Calu3 (cell line): ENCODE measurements at regions not wholly inside any gene's neighbourhood (a gene's known extent, or its start where the extent isn't known, plus 50 kb on each side); places are given as distances from the start of the nearest gene placed in this dataset.

Source experiments
- BruUV-seq: library from RNA; stranded (reverse); fragments of 400-500 nt; replicated peaks from 2 replicates; lab custom pipeline; 2021; lab: Mats Ljungman, UMichigan
- CTCF ChIA-PET: fragments of 300-600 bp; sonication (Branson Sonifier 250); formaldehyde crosslinking; loops from one replicate; lab custom pipeline; 2022; ENCODE audit warnings: antibody characterized with exemption; lab: Charles Lee
- DNase-seq: peaks from one replicate; pipeline ENCODE4 v3.0.0; 2022
- H3K27ac Mint-ChIP-seq: one replicate; pipeline ENCODE4 v1.8.0; 2022; ENCODE audit warnings: mixed read lengths; ENCODE audit not compliant: unreplicated experiment
- H3K27me3 Mint-ChIP-seq: one replicate; pipeline ENCODE4 v1.8.0; 2022; ENCODE audit warnings: mixed read lengths; ENCODE audit not compliant: unreplicated experiment
- H3K36me3 Mint-ChIP-seq: one replicate; pipeline ENCODE4 v1.8.0; 2022; ENCODE audit warnings: mild to moderate bottlenecking, moderate library complexity, mixed read lengths; ENCODE audit not compliant: insufficient read depth, unreplicated experiment
- H3K4me1 Mint-ChIP-seq: one replicate; pipeline ENCODE4 v1.8.0; 2022; ENCODE audit warnings: mild to moderate bottlenecking, low read depth, mixed read lengths; ENCODE audit not compliant: unreplicated experiment
- H3K4me3 Mint-ChIP-seq: one replicate; pipeline ENCODE4 v1.8.0; 2022; ENCODE audit warnings: mild to moderate bottlenecking, low read depth, moderate library complexity, mixed read lengths; ENCODE audit not compliant: unreplicated experiment
- H3K9me3 Mint-ChIP-seq: one replicate; pipeline ENCODE4 v1.8.0; 2022; ENCODE audit warnings: low read depth, mixed read lengths; ENCODE audit not compliant: unreplicated experiment
- intact Hi-C: fragments of 100-400 bp; cut with micrococcal nuclease; formaldehyde crosslinking; loops from one replicate; pipeline ENCODE4 v1.10.0; 2022; ENCODE audit not compliant: unreplicated experiment
- TF ChIP-seq, protein P1 (sequence below): fragments of 200-600 bp; IDR thresholded peaks from one replicate; pipeline ENCODE4 v1.8.0; 2022; ENCODE audit warnings: antibody characterized with exemption; ENCODE audit not compliant: unreplicated experiment

DNA sequence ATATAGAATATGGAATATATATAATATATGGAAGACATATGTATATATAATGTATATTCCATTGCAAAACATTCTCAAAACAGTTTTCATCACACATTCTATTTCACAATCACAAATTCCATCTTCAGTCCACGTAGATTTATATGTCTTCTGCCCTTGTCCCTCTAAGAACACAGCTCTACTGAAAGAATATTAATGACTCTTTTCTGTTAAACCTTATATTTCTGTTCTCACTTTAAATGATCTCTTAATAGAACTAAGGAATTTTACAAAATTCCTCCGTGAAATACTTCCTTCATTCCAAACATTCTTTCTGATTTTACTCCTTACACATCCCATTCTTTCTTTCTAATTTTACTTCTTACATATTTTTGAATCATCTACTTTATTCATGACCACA lies 1043.1 kb upstream of the PABPC4L start:
- Mint-ChIP-seq H3K9me3 (no peaks in the 10 kb centered on the region), H3K27me3 (no peaks in the 10 kb centered on the region), H3K27ac (no peak overlapping the region), H3K4me1 (no peaks in the 10 kb centered on the region), H3K4me3 (no peak overlapping the region), H3K36me3 (no peaks in the 10 kb centered on the region)
- no TSS peak for BruUV-seq
- intact Hi-C loops, result no loop called here
- CTCF ChIA-PET, result no interaction called here
- TF ChIP-seq, protein P1, sequence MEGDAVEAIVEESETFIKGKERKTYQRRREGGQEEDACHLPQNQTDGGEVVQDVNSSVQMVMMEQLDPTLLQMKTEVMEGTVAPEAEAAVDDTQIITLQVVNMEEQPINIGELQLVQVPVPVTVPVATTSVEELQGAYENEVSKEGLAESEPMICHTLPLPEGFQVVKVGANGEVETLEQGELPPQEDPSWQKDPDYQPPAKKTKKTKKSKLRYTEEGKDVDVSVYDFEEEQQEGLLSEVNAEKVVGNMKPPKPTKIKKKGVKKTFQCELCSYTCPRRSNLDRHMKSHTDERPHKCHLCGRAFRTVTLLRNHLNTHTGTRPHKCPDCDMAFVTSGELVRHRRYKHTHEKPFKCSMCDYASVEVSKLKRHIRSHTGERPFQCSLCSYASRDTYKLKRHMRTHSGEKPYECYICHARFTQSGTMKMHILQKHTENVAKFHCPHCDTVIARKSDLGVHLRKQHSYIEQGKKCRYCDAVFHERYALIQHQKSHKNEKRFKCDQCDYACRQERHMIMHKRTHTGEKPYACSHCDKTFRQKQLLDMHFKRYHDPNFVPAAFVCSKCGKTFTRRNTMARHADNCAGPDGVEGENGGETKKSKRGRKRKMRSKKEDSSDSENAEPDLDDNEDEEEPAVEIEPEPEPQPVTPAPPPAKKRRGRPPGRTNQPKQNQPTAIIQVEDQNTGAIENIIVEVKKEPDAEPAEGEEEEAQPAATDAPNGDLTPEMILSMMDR, result no peak
- DNase-seq, result no peak

DNA sequence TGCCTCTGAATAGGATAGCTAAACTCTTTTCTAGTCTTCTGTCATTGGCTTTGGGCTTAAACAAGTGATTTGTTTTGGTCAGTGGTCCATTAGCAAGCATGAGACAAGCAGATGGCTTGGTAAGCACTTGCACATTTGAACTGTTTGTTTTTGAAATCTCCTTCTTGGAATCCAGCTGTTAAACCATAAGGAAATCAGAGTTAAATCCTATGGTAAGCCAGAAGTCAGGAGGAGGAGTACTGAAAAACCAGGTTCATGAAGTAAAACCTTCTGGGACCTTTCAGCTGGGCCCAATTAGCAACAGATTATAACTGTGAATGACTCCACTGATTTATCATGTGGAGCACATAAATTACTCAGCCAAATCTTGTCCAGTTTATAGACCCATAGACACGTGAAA lies 1042.5 kb upstream of the PABPC4L start:
- no peak overlapping the region for H3K4me3 Mint-ChIP-seq
- no peaks in the 10 kb centered on the region for H3K4me1 Mint-ChIP-seq
- intact Hi-C loops, result no loop called here
- no peaks in the 10 kb centered on the region for H3K36me3 Mint-ChIP-seq
- H3K9me3 Mint-ChIP-seq, result no peaks in the 10 kb centered on the region
- H3K27ac Mint-ChIP-seq, result no peak overlapping the region
- H3K27me3 Mint-ChIP-seq, result no peaks in the 10 kb centered on the region
- TF ChIP-seq, protein P1, result no peak
- no TSS peak for BruUV-seq
- CTCF ChIA-PET, result no interaction called here
- no peak for DNase-seq

DNA sequence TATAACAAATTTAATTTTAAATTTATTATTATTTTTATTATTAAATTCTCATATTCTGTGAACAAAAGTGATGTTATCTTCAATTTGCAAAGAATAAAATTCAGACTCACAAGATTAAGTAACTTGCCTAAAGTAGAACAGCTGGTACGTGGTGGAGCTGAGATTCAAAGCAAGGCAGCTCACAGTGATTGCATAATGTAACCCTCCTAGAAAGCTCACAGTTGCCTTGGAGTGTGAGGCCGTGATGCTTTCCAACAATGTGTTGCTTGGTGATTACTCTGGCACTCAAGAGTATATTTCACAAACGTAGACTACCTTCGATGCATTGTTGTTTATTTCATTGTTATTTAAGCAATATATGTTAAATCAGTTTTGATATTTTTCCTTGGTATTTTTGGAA lies 1039.2 kb upstream of the PABPC4L start:
- H3K9me3 Mint-ChIP-seq, result no peaks in the 10 kb centered on the region
- BruUV-seq, result no TSS peak
- H3K27ac Mint-ChIP-seq, result no peak overlapping the region
- no peaks in the 10 kb centered on the region for H3K27me3 Mint-ChIP-seq
- intact Hi-C loops, result no loop called here
- H3K4me1 Mint-ChIP-seq, result no peaks in the 10 kb centered on the region
- CTCF ChIA-PET, result no interaction called here
- H3K4me3 Mint-ChIP-seq, result no peak overlapping the region
- H3K36me3 Mint-ChIP-seq, result no peaks in the 10 kb centered on the region
- no peak for DNase-seq
- TF ChIP-seq, protein P1, result no peak

DNA sequence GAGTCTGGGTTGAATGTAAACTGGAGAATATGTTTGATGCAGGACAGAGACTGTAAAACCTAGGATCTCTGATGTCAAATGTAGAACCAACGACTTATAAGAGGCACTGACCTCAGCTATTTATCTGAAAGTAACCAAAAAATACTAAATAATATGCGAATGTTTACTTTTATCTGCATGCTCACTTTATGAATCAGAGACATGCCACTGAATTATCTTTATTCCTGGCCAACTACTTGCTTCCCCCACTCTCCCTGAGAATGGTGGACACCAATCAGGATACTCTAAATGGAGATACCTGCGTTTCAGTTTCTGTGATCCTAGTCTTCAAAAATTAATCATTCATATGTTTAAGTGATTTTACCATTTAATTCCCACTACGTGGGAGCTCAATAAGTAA lies 1038.4 kb upstream of the PABPC4L start:
- H3K4me3 Mint-ChIP-seq, result no peak overlapping the region
- intact Hi-C loops, result no loop called here
- DNase-seq, result no peak
- H3K27ac Mint-ChIP-seq, result no peak overlapping the region
- H3K27me3 Mint-ChIP-seq, result no peaks in the 10 kb centered on the region
- no peaks in the 10 kb centered on the region for H3K9me3 Mint-ChIP-seq
- no peaks in the 10 kb centered on the region for H3K36me3 Mint-ChIP-seq
- BruUV-seq, result no TSS peak
- TF ChIP-seq, protein P1, result no peak
- CTCF ChIA-PET, result no interaction called here
- no peaks in the 10 kb centered on the region for H3K4me1 Mint-ChIP-seq
